ENCODE measurements at regions not wholly inside any gene's neighbourhood (a gene's known extent, or its start where the extent isn't known, plus 50 kb on each side); places are given as distances from the start of the nearest gene placed in this dataset.

DNA sequence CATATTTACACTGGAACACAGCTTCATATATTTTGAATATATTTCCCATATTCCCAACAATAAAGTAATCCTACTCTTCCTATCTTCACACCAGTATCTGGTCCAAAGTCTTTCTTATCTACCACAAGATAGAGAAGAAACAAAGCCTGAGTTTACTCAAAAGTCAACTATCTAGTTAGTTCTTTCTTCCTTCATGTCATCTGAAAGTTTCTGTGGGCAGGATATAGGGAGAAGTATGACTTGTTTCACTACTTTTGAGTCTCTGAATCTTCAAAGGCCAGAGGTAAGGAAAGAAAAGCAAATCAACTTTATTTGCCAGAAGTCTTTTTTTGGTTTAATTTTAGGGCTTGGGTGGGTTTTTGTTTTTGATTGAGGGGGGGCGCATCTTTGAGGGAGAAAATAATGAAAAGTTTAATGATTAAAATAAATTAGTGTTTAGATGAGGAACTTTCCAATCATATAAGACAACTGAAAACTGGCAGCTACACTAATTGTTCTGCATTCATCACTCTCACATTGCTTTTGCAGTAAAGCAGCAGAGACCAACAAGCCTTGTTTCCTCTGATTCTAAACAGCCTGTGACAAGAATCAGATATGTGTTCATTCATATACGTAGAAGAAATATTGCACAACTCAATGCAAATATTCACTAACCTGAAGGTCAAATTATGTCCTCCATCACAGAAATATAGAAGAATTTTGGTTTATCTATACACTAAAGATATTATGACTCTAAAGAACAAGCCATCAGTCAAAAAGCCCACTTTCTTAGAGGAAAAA lies 421.4 kb downstream of the SHQ1 start:
- DNase-seq, result no peak

DNA sequence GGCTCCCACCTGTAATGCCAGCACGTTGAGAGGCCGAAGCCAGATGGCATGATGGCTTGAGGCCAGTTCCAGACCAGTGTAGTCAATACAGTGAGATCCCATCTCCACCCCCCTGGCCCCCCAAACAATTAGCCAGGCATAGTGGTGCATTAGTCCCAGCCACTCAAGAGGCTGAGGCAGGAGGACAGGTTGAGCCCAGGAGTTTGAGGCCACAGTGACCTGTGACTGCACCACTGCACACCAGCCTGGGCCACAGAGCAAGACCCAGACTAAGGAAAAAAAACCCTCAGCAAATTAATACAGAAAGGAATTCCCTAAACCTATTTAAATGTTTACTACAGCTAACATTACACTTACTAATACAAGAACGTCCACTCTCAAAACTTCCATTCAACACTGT lies 424.6 kb downstream of the SHQ1 start:
- DNase-seq, result no peak

DNA sequence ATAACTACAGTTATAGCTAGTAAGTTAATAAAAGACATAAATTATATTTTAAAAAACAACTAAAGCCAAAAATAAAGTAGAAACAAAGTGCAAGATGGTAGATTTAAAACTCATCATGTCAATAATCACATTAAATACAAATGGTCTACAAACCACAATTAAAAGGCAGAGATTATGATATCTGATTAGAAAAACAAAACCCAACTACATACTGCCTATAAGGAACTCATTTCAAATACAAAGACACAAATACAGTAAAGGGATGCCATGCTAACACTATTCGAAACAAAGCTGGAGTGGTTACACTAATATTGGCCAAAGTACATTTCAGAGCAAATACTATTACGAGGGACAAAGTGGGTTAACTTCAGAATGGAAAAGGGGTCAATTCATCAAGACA lies 426.5 kb downstream of the SHQ1 start:
- DNase-seq, result no peak

DNA sequence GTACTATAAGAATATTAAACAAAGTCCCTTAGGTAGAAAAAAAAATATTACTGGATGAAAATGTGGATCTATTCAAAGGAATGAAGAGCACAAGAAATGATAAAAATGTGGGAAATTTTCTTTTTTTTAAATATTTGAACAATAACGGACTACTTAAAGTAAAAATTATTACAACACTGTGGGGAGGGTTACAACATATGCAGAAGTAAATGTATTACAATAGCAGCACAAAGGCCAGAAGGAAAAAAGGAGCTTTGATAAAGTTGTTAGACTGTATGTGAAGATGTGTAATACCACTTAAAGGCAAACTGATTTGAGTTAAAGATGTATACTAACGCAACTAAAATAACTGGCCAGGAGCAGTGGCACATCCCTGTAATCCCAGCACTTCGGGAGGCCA lies 427.1 kb downstream of the SHQ1 start:
- DNase-seq, result no peak

DNA sequence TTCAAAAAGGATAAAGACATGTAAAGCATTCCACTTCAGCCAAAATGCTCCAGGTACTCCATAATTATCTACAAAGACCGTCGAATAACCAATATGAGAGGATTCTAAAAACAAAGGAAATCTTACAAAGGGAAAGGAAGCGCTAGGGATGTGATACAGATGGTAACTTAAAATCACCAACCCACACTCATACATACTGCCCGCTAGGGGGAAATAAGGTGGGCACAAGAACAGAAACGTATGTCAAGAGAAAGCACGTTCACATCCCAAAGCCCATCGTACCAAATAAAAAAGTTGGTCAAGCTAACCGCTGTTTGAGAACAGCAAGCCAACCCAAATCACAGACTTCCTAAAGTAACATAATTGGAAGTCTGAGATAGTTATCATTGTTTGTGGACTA lies 429.4 kb downstream of the SHQ1 start:
- no peak for DNase-seq

- no peak for DNase-seq
These were observed 430.0 kb downstream of the SHQ1 start for GRCh38 chr3:72418244-72418643.

- no peak for DNase-seq
These were observed 433.7 kb downstream of the SHQ1 start for GRCh38 chr3:72414481-72415016.

- DNase-seq, result peak; percentile 14
These were observed 435.0 kb downstream of the SHQ1 start for GRCh38 chr3:72413228-72413627.

GRCh38 chr3:72412340-72412956 lies 435.8 kb downstream of the SHQ1 start:
- no peak for DNase-seq

DNA sequence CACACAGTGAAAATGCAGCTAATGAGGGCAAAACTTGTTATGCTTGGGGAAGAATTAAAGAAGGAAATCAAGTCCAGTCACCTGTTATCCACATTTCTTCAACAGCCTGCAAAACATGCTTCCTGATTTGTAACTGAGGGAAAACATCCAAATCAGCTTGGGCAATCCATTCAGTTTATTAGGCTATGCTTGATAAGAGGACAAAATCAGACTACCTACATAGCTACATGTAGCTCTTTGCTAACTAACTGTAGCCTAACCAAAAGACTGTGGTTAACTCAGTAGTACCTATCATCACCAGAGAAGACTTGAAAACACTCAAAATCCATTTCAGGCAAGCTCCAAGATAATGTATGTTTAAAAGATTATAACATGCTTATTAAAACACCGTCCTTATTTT lies 436.4 kb downstream of the SHQ1 start:
- DNase-seq, result no peak

DNA sequence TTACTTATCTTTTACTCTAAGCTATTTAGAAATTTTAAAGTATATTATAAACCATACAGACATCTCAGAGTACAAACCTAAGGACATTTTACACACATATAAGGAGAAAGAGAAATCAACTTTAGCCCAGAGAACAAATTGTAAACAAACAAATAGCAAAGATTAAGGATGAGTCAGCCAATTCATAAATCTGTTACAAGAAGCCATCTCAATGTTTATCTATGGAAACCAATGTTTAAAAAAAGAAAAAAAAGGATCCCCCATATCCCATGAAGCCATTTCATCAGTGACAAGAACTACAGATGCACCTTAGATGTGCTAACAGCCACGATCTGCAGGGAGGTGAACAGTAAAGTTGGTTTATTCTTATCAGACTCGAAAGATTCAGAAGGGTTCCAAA lies 437.1 kb downstream of the SHQ1 start:
- DNase-seq, result no peak

DNA sequence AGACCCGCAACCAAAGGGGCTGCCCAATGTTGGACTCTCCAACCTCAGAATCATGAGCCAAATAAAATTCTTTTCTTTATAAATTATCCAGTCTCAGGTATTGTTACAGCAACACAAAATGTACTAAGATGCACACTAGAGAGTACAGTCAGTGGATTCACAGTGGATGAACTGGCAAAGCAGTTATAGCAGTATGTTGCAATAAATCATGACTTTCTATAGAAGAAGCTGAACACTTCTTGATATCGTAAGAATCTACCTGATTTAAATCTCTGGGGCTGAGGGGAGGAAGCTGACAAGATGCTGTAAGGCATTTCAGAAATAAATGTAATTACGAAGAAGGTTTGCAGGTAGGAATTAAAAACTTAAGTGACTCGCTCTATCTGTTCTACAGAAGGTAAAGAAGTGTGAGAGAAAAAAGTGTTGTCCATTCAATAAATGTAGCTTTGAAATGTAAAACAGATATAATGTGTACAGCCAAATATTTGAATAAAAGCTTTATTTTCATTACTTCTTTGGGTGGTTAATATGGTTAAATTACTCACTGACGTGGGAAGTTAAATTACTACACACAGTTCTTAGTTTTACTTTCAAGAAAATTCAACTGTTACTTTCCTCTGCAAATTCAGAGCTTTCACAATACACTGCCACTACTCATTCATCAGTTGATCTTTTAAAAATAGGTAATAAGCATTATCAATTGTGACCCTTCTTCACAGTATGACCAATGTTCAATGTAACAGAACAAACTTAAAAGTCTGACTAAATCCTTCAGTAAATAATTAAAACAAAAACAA lies 439.1 kb downstream of the SHQ1 start:
- no peak for DNase-seq

DNA sequence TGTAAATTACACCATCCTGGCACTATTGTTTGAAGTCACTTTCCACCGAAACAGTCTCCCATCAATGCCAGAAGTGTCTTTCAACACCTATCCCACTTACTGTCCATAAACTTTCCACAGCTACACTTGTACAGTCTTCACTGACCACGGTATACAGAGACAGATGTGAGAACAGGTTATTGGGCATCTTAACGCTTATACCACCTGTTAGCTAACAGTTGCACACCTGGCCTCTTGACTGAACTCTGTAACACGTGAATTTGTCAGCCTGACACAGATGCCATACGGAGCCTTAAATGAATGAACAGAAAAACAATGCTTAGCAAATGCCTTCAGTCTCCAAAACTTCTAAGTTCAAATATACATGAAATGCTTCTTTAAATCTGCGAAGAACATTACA lies 440.5 kb downstream of the SHQ1 start:
- no peak for DNase-seq

DNA sequence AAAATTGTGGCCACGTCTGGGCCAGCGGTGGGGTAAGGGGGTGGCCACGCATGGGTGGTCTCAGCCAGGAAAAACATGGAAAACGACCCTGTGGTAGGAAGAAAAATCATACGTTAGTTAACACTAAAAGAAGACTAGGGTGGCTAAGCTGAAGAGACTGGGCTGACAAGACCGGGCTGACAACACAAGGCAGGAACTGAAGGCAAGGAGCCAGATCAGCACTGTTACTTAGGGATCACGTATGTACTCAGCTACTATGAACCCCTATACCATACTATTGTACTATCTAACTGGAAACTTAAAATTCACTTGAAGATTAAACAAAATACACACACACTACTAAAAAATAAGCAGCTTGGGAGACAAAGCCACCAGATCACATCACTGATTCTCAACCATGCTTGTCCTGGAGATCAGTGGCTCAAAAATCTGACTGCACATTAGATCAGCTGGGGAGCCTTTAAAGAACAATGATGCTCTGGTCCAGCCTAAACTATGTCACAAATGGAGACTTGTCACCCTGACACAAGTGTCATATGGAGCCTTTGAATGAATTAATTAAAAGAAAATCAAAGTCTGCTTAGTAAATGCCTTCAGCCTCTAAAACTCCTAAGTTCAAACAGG lies 442.2 kb downstream of the SHQ1 start:
- DNase-seq, result no peak

- no peak for DNase-seq
These were observed 447.2 kb downstream of the SHQ1 start for GRCh38 chr3:72401005-72401545.

DNA sequence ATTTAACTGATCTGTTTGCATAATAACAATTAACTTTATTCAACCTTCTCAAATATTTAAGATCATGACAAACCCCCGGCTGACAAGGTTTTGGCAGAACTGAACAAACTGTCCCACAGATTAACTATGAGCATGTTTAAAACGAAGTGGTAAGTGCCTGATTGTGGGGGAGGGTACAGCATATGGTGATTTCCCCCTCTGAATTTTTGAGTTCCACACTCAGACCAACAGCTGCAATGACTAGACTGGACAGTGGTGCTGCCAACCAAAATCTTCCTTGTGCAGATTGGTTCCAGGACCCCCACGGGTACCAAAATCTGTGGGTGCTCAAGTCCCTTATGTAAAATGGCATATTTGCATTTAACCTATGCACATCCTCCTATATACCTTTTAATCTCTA lies 449.5 kb downstream of the SHQ1 start:
- no peak for DNase-seq

- no peak for DNase-seq
These were observed 450.7 kb downstream of the SHQ1 start for GRCh38 chr3:72397586-72397985.

- DNase-seq, result no peak
These were observed 451.3 kb downstream of the SHQ1 start for GRCh38 chr3:72396899-72397298.

- peak; percentile 71 for DNase-seq
These were observed 452.4 kb downstream of the SHQ1 start for GRCh38 chr3:72395776-72396311.

GRCh38 chr3:72393455-72393854 lies 454.8 kb downstream of the SHQ1 start:
- DNase-seq, result no peak

- peak; percentile 13 for DNase-seq
These were observed 456.6 kb downstream of the SHQ1 start for GRCh38 chr3:72391659-72392058.

DNA sequence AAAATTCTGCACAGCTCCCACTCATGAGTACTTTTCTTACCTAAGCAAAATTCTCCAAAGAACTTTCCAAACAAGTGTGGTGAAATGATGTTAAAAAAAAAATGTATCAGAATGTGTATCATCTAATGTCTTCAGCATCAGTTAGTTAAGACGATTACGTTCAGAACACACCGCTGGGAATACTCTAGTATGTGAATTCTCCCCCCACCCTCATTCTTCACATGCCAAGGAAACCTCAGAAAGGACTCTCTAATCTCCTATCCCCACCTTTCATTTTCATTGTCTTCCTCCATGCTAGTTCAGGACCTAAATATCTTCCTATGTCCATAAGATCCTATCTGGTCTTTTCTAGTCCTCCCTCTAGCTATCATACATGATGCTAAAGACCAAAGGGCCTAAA lies 457.4 kb downstream of the SHQ1 start:
- DNase-seq, result peak; percentile 73

DNA sequence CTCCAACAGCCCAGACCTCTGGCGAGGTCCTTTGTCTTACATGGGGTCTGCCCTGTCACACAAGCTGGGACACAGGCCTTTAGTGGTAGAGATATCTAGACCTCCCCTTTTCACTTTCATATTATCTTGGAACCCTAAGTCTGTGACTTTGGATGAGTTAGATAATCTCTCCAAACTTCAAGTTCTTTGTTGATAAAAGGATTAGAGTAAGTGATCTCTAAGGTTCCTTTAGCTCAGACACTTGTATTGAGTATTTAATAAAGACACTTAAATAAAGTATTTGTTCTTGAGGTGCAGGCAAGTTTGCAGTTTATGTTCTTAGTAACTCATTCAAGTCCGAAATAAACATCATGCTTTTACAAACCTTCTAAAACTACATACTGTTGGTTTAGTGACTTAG lies 459.6 kb downstream of the SHQ1 start:
- no peak for DNase-seq
